ENCODE measurements at regions not wholly inside any gene's neighbourhood (a gene's known extent, or its start where the extent isn't known, plus 50 kb on each side); places are given as distances from the start of the nearest gene placed in this dataset.

DNA sequence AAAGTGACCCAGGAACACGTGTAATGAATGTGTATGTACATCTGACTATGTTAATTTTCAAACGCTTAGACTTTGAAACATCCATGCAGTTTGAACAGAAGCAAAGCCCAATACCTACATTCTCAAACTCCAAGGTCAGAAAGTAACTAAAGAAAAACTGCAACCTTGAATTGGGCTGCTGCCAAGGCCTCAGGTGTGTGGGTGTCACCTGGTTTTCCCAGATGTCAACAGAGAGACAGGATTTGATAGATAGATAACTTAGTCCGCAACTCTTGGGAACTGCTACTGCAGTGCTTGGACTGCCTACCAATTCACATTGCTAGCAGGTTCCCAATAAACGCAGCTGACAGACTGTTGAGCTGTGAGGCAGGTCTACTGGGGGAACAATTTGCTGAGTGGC, 78.7 kb upstream of the PAPOLG start:
- H3K79me2 ChIP-seq, result no peaks in the 10 kb centered on the region
- no peak overlapping the region for H3K9ac ChIP-seq
- peak overlapping the region; percentile 24 for H3K4me2 ChIP-seq (ENCODE audit: low read length)
- peak overlapping the region; percentile 32 for H3K4me3 ChIP-seq (ENCODE audit: low read depth, low read length)
- no peaks in the 10 kb centered on the region for H3K9me3 ChIP-seq (ENCODE audit: control insufficient read depth, low read length)
- H3K36me3 ChIP-seq (ENCODE audit: control insufficient read depth, insufficient read depth, low read length), result no peaks in the 10 kb centered on the region
- peak overlapping the region; percentile 22 for H3K27ac ChIP-seq
- TF ChIP-seq CTCF (IDR thresholded peaks at IDR 0.05), result no peak
- peak overlapping the region; percentile 41 for H2AFZ ChIP-seq
- no peaks in the 10 kb centered on the region for H3K27me3 ChIP-seq (ENCODE audit: control insufficient read depth, insufficient read depth, low read length)
- H3K4me1 ChIP-seq, result peaks cover 10% of the 10 kb centered on the region

GRCh38 chr2:60678551-60678950, 77.5 kb upstream of the PAPOLG start:
- no peaks in the 10 kb centered on the region for H3K27me3 ChIP-seq (ENCODE audit: control insufficient read depth, insufficient read depth, low read length)
- no peak for TF ChIP-seq CTCF (IDR thresholded peaks at IDR 0.05)
- H3K9ac ChIP-seq, result no peak overlapping the region
- no peaks in the 10 kb centered on the region for H3K36me3 ChIP-seq (ENCODE audit: control insufficient read depth, insufficient read depth, low read length)
- H2AFZ ChIP-seq, result no peak overlapping the region
- no peaks in the 10 kb centered on the region for H3K9me3 ChIP-seq (ENCODE audit: control insufficient read depth, low read length)
- H3K27ac ChIP-seq, result no peak overlapping the region
- no peak overlapping the region for H3K4me2 ChIP-seq (ENCODE audit: low read length)
- no peaks in the 10 kb centered on the region for H3K79me2 ChIP-seq
- H3K4me1 ChIP-seq, result peaks cover 10% of the 10 kb centered on the region
- no peak overlapping the region for H3K4me3 ChIP-seq (ENCODE audit: low read depth, low read length)

GRCh38 chr2:60679036-60679780, 76.9 kb upstream of the PAPOLG start:
- TF ChIP-seq CTCF (IDR thresholded peaks at IDR 0.05), result no peak
- no peaks in the 10 kb centered on the region for H3K27me3 ChIP-seq (ENCODE audit: control insufficient read depth, insufficient read depth, low read length)
- H2AFZ ChIP-seq, result no peak overlapping the region
- no peak overlapping the region for H3K27ac ChIP-seq
- no peak overlapping the region for H3K4me3 ChIP-seq (ENCODE audit: low read depth, low read length)
- no peak overlapping the region for H3K4me2 ChIP-seq (ENCODE audit: low read length)
- no peaks in the 10 kb centered on the region for H3K9me3 ChIP-seq (ENCODE audit: control insufficient read depth, low read length)
- no peaks in the 10 kb centered on the region for H3K79me2 ChIP-seq
- H3K9ac ChIP-seq, result no peak overlapping the region
- H3K36me3 ChIP-seq (ENCODE audit: control insufficient read depth, insufficient read depth, low read length), result no peaks in the 10 kb centered on the region
- peaks cover 10% of the 10 kb centered on the region for H3K4me1 ChIP-seq

- Histone ChIP-seq H3K9me3 (ENCODE audit: control insufficient read depth, low read length) (no peaks in the 10 kb centered on the region), H3K36me3 (ENCODE audit: control insufficient read depth, insufficient read depth, low read length) (no peaks in the 10 kb centered on the region), H3K4me3 (ENCODE audit: low read depth, low read length) (no peak overlapping the region), H3K4me1 (no peaks in the 10 kb centered on the region), H2AFZ (no peak overlapping the region), H3K27me3 (ENCODE audit: control insufficient read depth, insufficient read depth, low read length) (no peaks in the 10 kb centered on the region), H3K79me2 (no peaks in the 10 kb centered on the region), H3K4me2 (ENCODE audit: low read length) (no peak overlapping the region), H3K9ac (no peak overlapping the region), H3K27ac (no peak overlapping the region)
- no peak for TF ChIP-seq CTCF (IDR thresholded peaks at IDR 0.05)
These were observed 62.5 kb upstream of the PAPOLG start for GRCh38 chr2:60693551-60693950.

GRCh38 chr2:60695793-60696192, 60.3 kb upstream of the PAPOLG start:
- H3K9me3 ChIP-seq (ENCODE audit: control insufficient read depth, low read length), result no peaks in the 10 kb centered on the region
- H2AFZ ChIP-seq, result no peak overlapping the region
- H3K27me3 ChIP-seq (ENCODE audit: control insufficient read depth, insufficient read depth, low read length), result no peaks in the 10 kb centered on the region
- H3K4me2 ChIP-seq (ENCODE audit: low read length), result no peak overlapping the region
- TF ChIP-seq CTCF (IDR thresholded peaks at IDR 0.05), result no peak
- H3K36me3 ChIP-seq (ENCODE audit: control insufficient read depth, insufficient read depth, low read length), result no peaks in the 10 kb centered on the region
- no peak overlapping the region for H3K9ac ChIP-seq
- H3K79me2 ChIP-seq, result no peaks in the 10 kb centered on the region
- no peak overlapping the region for H3K4me3 ChIP-seq (ENCODE audit: low read depth, low read length)
- no peak overlapping the region for H3K27ac ChIP-seq
- no peaks in the 10 kb centered on the region for H3K4me1 ChIP-seq

All from parathyroid adenoma (tissue), 2 donors.